ENCODE measurements at regions not wholly inside any gene's neighbourhood (a gene's known extent, or its start where the extent isn't known, plus 50 kb on each side); places are given as distances from the start of the nearest gene placed in this dataset.

- TF ChIP-seq EZH2 (IDR thresholded peaks at IDR 0.05; ENCODE audit: borderline replicate concordance, low read depth, low read length, poor library complexity, severe bottlenecking) (no peak), CTCF (conservative IDR thresholded peaks at IDR 0.05; ENCODE audit: low read depth, low read length) (no peak)
These were observed 189.7 kb upstream of the CDH2 start for GRCh38 chr18:28366676-28367075.

All from A673 (cell line).